ENCODE measurements at regions not wholly inside any gene's neighbourhood (a gene's known extent, or its start where the extent isn't known, plus 50 kb on each side); places are given as distances from the start of the nearest gene placed in this dataset.

DNA sequence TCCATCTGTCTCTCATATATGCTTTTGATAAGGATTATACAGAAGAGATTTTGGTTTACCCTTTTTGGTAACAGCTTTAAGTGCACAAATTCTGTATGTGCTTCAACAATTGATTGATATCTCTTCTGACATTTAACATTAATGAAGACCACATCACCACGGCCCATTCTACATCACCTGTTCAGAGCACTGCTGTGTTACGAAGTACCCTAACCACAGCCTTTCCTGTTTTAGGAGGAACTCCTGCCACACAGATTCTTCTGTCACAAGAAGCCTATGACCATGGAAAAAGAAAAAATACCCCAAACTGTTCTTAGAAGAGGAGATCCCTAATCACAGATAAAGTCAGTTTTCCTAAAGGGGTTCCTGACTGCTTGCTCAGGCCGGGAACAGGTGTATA is 170.1 kb downstream of the NSUN3 start:
- Histone ChIP-seq H3K27me3 (no peaks in the 10 kb centered on the region), H3K36me3 (no peaks in the 10 kb centered on the region), H3K27ac (no peak overlapping the region), H3K4me1 (no peaks in the 10 kb centered on the region), H3K4me3 (no peak overlapping the region), H3K9me3 (no peaks in the 10 kb centered on the region)
- TF ChIP-seq, protein P1, sequence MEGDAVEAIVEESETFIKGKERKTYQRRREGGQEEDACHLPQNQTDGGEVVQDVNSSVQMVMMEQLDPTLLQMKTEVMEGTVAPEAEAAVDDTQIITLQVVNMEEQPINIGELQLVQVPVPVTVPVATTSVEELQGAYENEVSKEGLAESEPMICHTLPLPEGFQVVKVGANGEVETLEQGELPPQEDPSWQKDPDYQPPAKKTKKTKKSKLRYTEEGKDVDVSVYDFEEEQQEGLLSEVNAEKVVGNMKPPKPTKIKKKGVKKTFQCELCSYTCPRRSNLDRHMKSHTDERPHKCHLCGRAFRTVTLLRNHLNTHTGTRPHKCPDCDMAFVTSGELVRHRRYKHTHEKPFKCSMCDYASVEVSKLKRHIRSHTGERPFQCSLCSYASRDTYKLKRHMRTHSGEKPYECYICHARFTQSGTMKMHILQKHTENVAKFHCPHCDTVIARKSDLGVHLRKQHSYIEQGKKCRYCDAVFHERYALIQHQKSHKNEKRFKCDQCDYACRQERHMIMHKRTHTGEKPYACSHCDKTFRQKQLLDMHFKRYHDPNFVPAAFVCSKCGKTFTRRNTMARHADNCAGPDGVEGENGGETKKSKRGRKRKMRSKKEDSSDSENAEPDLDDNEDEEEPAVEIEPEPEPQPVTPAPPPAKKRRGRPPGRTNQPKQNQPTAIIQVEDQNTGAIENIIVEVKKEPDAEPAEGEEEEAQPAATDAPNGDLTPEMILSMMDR (IDR thresholded peaks at IDR 0.05), result no peak
- no peak for TF ChIP-seq POLR2AphosphoS5 (IDR thresholded peaks at IDR 0.05)
- TF ChIP-seq POLR2A (IDR thresholded peaks at IDR 0.05), result no peak
- no peak for TF ChIP-seq EP300 (IDR thresholded peaks at IDR 0.05)
- 68 to 81% (median 76%) methylated on average over 3 of the region's 3 CpGs for WGBS, 5 donors
- no peak for DNase-seq
- intact Hi-C loops (cut with DNase I; ENCODE audit: low total_unique reads), result no loop called here

GRCh38 chr3:94234177-94234788 is 171.4 kb downstream of the NSUN3 start:
- Histone ChIP-seq H3K4me3 (no peak overlapping the region), H3K9me3 (no peaks in the 10 kb centered on the region), H3K27ac (no peak overlapping the region), H3K4me1 (no peaks in the 10 kb centered on the region), H3K27me3 (no peaks in the 10 kb centered on the region), H3K36me3 (no peaks in the 10 kb centered on the region)
- intact Hi-C loops (cut with DNase I; ENCODE audit: low total_unique reads), result no loop called here
- 10 to 21% (median 14%) methylated on average over 4 of the region's 4 CpGs for WGBS, 5 donors
- DNase-seq, result peak in 1 of 2 donors; percentile 62
- TF ChIP-seq, protein P1 (IDR thresholded peaks at IDR 0.05), result peak in 3 of 7 experiments; percentile 10 to 30 (median 19)
- TF ChIP-seq POLR2A (IDR thresholded peaks at IDR 0.05) (no peak), EP300 (IDR thresholded peaks at IDR 0.05) (no peak), POLR2AphosphoS5 (IDR thresholded peaks at IDR 0.05) (no peak)

DNA sequence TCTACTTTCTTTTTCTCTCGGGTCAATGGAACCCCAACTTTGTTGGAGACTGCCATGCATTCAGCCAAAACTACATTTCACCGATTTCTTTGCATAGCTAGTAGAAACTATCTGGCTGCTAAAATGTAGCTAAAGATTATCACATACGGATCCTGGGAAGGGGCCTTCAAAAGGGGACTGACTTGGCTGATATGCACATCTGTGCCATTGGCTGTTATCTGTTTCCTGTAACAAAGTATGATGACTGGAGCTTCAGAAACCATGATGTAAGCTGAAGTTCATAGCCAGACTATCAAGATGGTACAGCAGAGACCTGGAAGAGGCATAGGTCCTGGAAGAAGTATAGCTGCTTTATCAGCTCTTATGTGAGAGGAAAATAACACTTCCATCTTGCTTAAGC is 179.1 kb downstream of the NSUN3 start:
- Histone ChIP-seq H3K9me3 (no peaks in the 10 kb centered on the region), H3K27me3 (peaks cover 0 to 5% (median 0%) of the 10 kb centered on the region in 3 donors), H3K4me1 (no peaks in the 10 kb centered on the region), H3K36me3 (no peaks in the 10 kb centered on the region), H3K27ac (no peak overlapping the region), H3K4me3 (no peak overlapping the region)
- DNase-seq, result no peak
- intact Hi-C loops (cut with DNase I; ENCODE audit: low total_unique reads), result no loop called here
- TF ChIP-seq POLR2AphosphoS5 (IDR thresholded peaks at IDR 0.05) (no peak), POLR2A (IDR thresholded peaks at IDR 0.05) (no peak), EP300 (IDR thresholded peaks at IDR 0.05) (no peak)
- TF ChIP-seq, protein P1 (IDR thresholded peaks at IDR 0.05), result no peak
- 50 to 82% (median 76%) methylated on average over 3 of the region's 3 CpGs for WGBS, 5 donors

GRCh38 chr3:94246171-94246570 is 183.3 kb downstream of the NSUN3 start:
- Histone ChIP-seq H3K9me3 (no peaks in the 10 kb centered on the region), H3K27me3 (peaks cover 0 to 13% (median 0%) of the 10 kb centered on the region in 3 donors), H3K4me1 (peaks cover 0 to 8% (median 0%) of the 10 kb centered on the region in 4 donors), H3K36me3 (no peaks in the 10 kb centered on the region), H3K27ac (no peak overlapping the region), H3K4me3 (no peak overlapping the region)
- 46 to 72% (median 64%) methylated on average over 4 of the region's 4 CpGs for WGBS, 5 donors
- TF ChIP-seq POLR2AphosphoS5 (IDR thresholded peaks at IDR 0.05), result no peak
- TF ChIP-seq, protein P1 (IDR thresholded peaks at IDR 0.05), result no peak
- no peak for TF ChIP-seq EP300 (IDR thresholded peaks at IDR 0.05)
- no peak for TF ChIP-seq POLR2A (IDR thresholded peaks at IDR 0.05)
- intact Hi-C loops (cut with DNase I; ENCODE audit: low total_unique reads), result no loop called here
- DNase-seq, result peak in 1 of 2 donors; percentile 19

All from stomach (tissue), 8 donors.